ENCODE measurements at regions not wholly inside any gene's neighbourhood (a gene's known extent, or its start where the extent isn't known, plus 50 kb on each side); places are given as distances from the start of the nearest gene placed in this dataset.

- ChIA-PET CTCF (no interaction called here), POLR2A (ENCODE audit: low non-redundant PET) (no interaction called here)
- no peak overlapping the region for H3K4me3 ChIP-seq (ENCODE audit: low read depth, low read length, poor library complexity, severe bottlenecking)
- no peaks in the 10 kb centered on the region for H3K4me1 ChIP-seq (ENCODE audit: insufficient read depth, low read length, poor library complexity, severe bottlenecking)
- no TSS peak for BruUV-seq (replicated peaks)
- intact Hi-C loops (cut with micrococcal nuclease; ENCODE audit: unreplicated experiment), result no loop called here
- TF ChIP-seq, protein P1, sequence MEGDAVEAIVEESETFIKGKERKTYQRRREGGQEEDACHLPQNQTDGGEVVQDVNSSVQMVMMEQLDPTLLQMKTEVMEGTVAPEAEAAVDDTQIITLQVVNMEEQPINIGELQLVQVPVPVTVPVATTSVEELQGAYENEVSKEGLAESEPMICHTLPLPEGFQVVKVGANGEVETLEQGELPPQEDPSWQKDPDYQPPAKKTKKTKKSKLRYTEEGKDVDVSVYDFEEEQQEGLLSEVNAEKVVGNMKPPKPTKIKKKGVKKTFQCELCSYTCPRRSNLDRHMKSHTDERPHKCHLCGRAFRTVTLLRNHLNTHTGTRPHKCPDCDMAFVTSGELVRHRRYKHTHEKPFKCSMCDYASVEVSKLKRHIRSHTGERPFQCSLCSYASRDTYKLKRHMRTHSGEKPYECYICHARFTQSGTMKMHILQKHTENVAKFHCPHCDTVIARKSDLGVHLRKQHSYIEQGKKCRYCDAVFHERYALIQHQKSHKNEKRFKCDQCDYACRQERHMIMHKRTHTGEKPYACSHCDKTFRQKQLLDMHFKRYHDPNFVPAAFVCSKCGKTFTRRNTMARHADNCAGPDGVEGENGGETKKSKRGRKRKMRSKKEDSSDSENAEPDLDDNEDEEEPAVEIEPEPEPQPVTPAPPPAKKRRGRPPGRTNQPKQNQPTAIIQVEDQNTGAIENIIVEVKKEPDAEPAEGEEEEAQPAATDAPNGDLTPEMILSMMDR (conservative IDR thresholded peaks at IDR 0.05; ENCODE audit: low read depth, low read length), result no peak
- no peak for TF ChIP-seq EZH2 (IDR thresholded peaks at IDR 0.05; ENCODE audit: borderline replicate concordance, low read depth, low read length, poor library complexity, severe bottlenecking)
- DNase-seq (ENCODE audit: low spot score), result no peak
- no peaks in the 10 kb centered on the region for H3K36me3 ChIP-seq (ENCODE audit: insufficient read depth, low read length, poor library complexity, severe bottlenecking)
- peaks cover 3% of the 10 kb centered on the region for H3K9me3 ChIP-seq (ENCODE audit: low read depth, low read length, poor library complexity, severe bottlenecking)
- H3K27ac ChIP-seq (ENCODE audit: low read depth, low read length, poor library complexity, severe bottlenecking), result no peak overlapping the region
- H3K27me3 ChIP-seq (replicated peaks; ENCODE audit: insufficient read depth, low read depth, low read length, poor library complexity), result no peaks in the 10 kb centered on the region
Measured at GRCh38 chr4:33470805-33471204, 2750.6 kb downstream of the PCDH7 start.

DNA sequence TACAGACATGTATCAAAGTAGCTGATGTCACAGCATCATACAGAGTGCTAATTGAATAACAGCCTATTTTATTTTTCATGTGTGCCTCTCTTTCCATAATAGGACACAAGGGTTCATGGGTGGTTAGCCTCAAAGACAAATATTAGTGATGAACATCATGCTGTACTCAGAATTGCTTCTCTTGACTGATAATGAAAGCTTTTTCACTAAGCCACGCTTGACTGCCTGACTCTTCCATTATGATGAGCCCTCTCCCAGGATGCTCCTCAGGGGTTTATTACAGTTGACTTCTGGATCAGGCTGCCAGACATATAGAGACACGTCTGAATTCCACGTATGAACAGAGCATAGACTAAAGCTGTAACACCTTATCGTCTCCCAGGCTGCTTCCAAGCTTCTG is 2757.5 kb downstream of the PCDH7 start:
- Histone ChIP-seq H3K4me1 (ENCODE audit: insufficient read depth, low read length, poor library complexity, severe bottlenecking) (no peaks in the 10 kb centered on the region), H3K4me3 (ENCODE audit: low read depth, low read length, poor library complexity, severe bottlenecking) (no peak overlapping the region), H3K9me3 (ENCODE audit: low read depth, low read length, poor library complexity, severe bottlenecking) (no peaks in the 10 kb centered on the region), H3K27ac (ENCODE audit: low read depth, low read length, poor library complexity, severe bottlenecking) (no peak overlapping the region), H3K27me3 (replicated peaks; ENCODE audit: insufficient read depth, low read depth, low read length, poor library complexity) (no peaks in the 10 kb centered on the region), H3K36me3 (ENCODE audit: insufficient read depth, low read length, poor library complexity, severe bottlenecking) (no peaks in the 10 kb centered on the region)
- ChIA-PET CTCF (no interaction called here), POLR2A (ENCODE audit: low non-redundant PET) (no interaction called here)
- TF ChIP-seq, protein P1 (conservative IDR thresholded peaks at IDR 0.05; ENCODE audit: low read depth, low read length), result no peak
- no peak for TF ChIP-seq EZH2 (IDR thresholded peaks at IDR 0.05; ENCODE audit: borderline replicate concordance, low read depth, low read length, poor library complexity, severe bottlenecking)
- intact Hi-C loops (cut with micrococcal nuclease; ENCODE audit: unreplicated experiment), result no loop called here
- DNase-seq (ENCODE audit: low spot score), result no peak
- BruUV-seq (replicated peaks), result no TSS peak

DNA sequence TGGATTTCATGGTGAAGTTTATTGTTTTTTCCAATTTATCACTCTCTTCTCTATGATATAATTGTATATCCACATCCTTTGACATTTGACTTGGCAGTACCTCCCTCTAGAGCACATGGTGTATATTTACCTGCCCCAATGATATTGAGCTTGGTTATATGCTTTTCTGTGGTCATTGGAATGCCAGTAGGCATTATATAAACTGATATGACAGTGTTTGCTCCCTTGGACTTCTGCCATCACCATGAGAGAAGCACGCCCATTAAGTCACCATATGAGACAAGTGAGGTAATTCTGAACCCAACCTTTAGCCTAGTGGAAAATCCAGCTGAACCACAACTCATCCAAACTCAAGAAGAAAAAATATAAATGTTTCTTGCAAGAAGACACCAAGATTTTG is 2761.5 kb downstream of the ARAP2 start:
- Histone ChIP-seq H3K36me3 (ENCODE audit: insufficient read depth, low read length, poor library complexity, severe bottlenecking) (no peaks in the 10 kb centered on the region), H3K27me3 (replicated peaks; ENCODE audit: insufficient read depth, low read depth, low read length, poor library complexity) (no peaks in the 10 kb centered on the region), H3K27ac (ENCODE audit: low read depth, low read length, poor library complexity, severe bottlenecking) (no peak overlapping the region), H3K4me1 (ENCODE audit: insufficient read depth, low read length, poor library complexity, severe bottlenecking) (no peaks in the 10 kb centered on the region), H3K4me3 (ENCODE audit: low read depth, low read length, poor library complexity, severe bottlenecking) (no peak overlapping the region), H3K9me3 (ENCODE audit: low read depth, low read length, poor library complexity, severe bottlenecking) (peaks cover 3% of the 10 kb centered on the region)
- intact Hi-C loops (cut with micrococcal nuclease; ENCODE audit: unreplicated experiment), result no loop called here
- TF ChIP-seq EZH2 (IDR thresholded peaks at IDR 0.05; ENCODE audit: borderline replicate concordance, low read depth, low read length, poor library complexity, severe bottlenecking), result no peak
- TF ChIP-seq, protein P1 (conservative IDR thresholded peaks at IDR 0.05; ENCODE audit: low read depth, low read length), result no peak
- no TSS peak for BruUV-seq (replicated peaks)
- CTCF ChIA-PET, result no interaction called here
- DNase-seq (ENCODE audit: low spot score), result no peak
- POLR2A ChIA-PET (ENCODE audit: low non-redundant PET), result no interaction called here
